Activated CD8-positive, alpha-beta memory T cell treated with anti-CD3 and anti-CD28 coated beads for 24 hours (primary cell): ENCODE measurements at regions not wholly inside any gene's neighbourhood (a gene's known extent, or its start where the extent isn't known, plus 50 kb on each side); places are given as distances from the start of the nearest gene placed in this dataset.
"Not testable (repeated sequence)": the region's sequence is repeated elsewhere in the genome, so short reads cannot be mapped to it uniquely, and the experiment has no call there.

Experiments used
- DNase-seq: peaks from one replicate; pipeline ENCODE4 v3.0.0-alpha.2; 2020

- DNase-seq: no peak
These were observed 81.8 kb upstream of the CREB5 start for GRCh38 chr7:28330384-28331070.

GRCh38 chr7:28332046-28332445 is 80.3 kb upstream of the CREB5 start:
- DNase-seq: no peak

- not testable (repeated sequence) for DNase-seq
These were observed 78.8 kb upstream of the CREB5 start for GRCh38 chr7:28333548-28333947.

GRCh38 chr7:28336806-28337205 is 75.5 kb upstream of the CREB5 start:
- DNase-seq: no peak

- DNase-seq: no peak
These were observed 74.3 kb upstream of the CREB5 start for GRCh38 chr7:28338041-28338440.

- no peak for DNase-seq
These were observed 68.9 kb upstream of the CREB5 start for GRCh38 chr7:28343462-28343861.

GRCh38 chr7:28346256-28346655 is 66.1 kb upstream of the CREB5 start:
- DNase-seq: no peak

- DNase-seq: no peak
These were observed 65.5 kb upstream of the CREB5 start for GRCh38 chr7:28346676-28347363.

- DNase-seq: no peak
These were observed 64.6 kb upstream of the CREB5 start for GRCh38 chr7:28347475-28348318.

- no peak for DNase-seq
These were observed 63.7 kb upstream of the CREB5 start for GRCh38 chr7:28348636-28349035.

- no peak for DNase-seq
These were observed 62.7 kb upstream of the CREB5 start for GRCh38 chr7:28349637-28350036.

GRCh38 chr7:28350662-28351061 is 61.7 kb upstream of the CREB5 start:
- no peak for DNase-seq

- DNase-seq: no peak
These were observed 60.9 kb upstream of the CREB5 start for GRCh38 chr7:28351450-28351849.

- DNase-seq: no peak
These were observed 57.5 kb upstream of the CREB5 start for GRCh38 chr7:28354601-28355402.

GRCh38 chr7:28355635-28356319 is 56.5 kb upstream of the CREB5 start:
- no peak for DNase-seq

GRCh38 chr7:28356619-28357018 is 55.7 kb upstream of the CREB5 start:
- no peak for DNase-seq

- DNase-seq: no peak
These were observed 53.9 kb upstream of the CREB5 start for GRCh38 chr7:28358423-28358868.

- no peak for DNase-seq
These were observed 51.6 kb upstream of the CREB5 start for GRCh38 chr7:28360739-28361138.

GRCh38 chr7:28361551-28361950 is 50.8 kb upstream of the CREB5 start:
- DNase-seq: no peak

- no peak for DNase-seq
These were observed 50.1 kb upstream of the CREB5 start for GRCh38 chr7:28362182-28362581.
